ENCODE measurements at regions not wholly inside any gene's neighbourhood (a gene's known extent, or its start where the extent isn't known, plus 50 kb on each side); places are given as distances from the start of the nearest gene placed in this dataset.
"Not testable (repeated sequence)": the region's sequence is repeated elsewhere in the genome, so short reads cannot be mapped to it uniquely, and the experiment has no call there.

- DNase-seq: not testable (repeated sequence)
These were observed 1552.4 kb upstream of the B3GALT2 start for GRCh38 chr1:194738843-194739242.

- DNase-seq: no peak
These were observed 1548.6 kb upstream of the B3GALT2 start for GRCh38 chr1:194734970-194735369.

- no peak for DNase-seq
These were observed 1544.6 kb upstream of the B3GALT2 start for GRCh38 chr1:194731025-194731424.

- no peak for DNase-seq
These were observed 1543.9 kb upstream of the B3GALT2 start for GRCh38 chr1:194730304-194730703.

- DNase-seq: no peak
These were observed 1536.7 kb upstream of the B3GALT2 start for GRCh38 chr1:194723067-194723466.

GRCh38 chr1:194717941-194718340 is 1531.5 kb upstream of the B3GALT2 start:
- DNase-seq: no peak

GRCh38 chr1:194717334-194717733 is 1530.9 kb upstream of the B3GALT2 start:
- no peak for DNase-seq

GRCh38 chr1:194710671-194711070 is 1524.3 kb upstream of the B3GALT2 start:
- no peak for DNase-seq

- no peak for DNase-seq
These were observed 1523.0 kb upstream of the B3GALT2 start for GRCh38 chr1:194709439-194709838.

- no peak for DNase-seq
These were observed 1520.7 kb upstream of the B3GALT2 start for GRCh38 chr1:194707074-194707473.

GRCh38 chr1:194705123-194705854 is 1518.9 kb upstream of the B3GALT2 start:
- DNase-seq: no peak

- no peak for DNase-seq
These were observed 1512.5 kb upstream of the B3GALT2 start for GRCh38 chr1:194698908-194699318.

- DNase-seq: no peak
These were observed 1506.8 kb upstream of the B3GALT2 start for GRCh38 chr1:194693244-194693643.

- DNase-seq: no peak
These were observed 1498.2 kb upstream of the B3GALT2 start for GRCh38 chr1:194684636-194685035.

- DNase-seq: no peak
These were observed 1471.7 kb upstream of the B3GALT2 start for GRCh38 chr1:194658090-194658439.

- no peak for DNase-seq
These were observed 1468.5 kb upstream of the B3GALT2 start for GRCh38 chr1:194654956-194655355.

- no peak for DNase-seq
These were observed 1467.0 kb upstream of the B3GALT2 start for GRCh38 chr1:194653385-194653784.

GRCh38 chr1:194647118-194647517 is 1460.7 kb upstream of the B3GALT2 start:
- no peak for DNase-seq

- DNase-seq: no peak
These were observed 1458.1 kb upstream of the B3GALT2 start for GRCh38 chr1:194644528-194644927.

- no peak for DNase-seq
These were observed 1453.9 kb upstream of the B3GALT2 start for GRCh38 chr1:194640322-194640721.

- no peak for DNase-seq
These were observed 1442.6 kb upstream of the B3GALT2 start for GRCh38 chr1:194629011-194629410.

- DNase-seq: no peak
These were observed 1438.4 kb upstream of the B3GALT2 start for GRCh38 chr1:194624833-194625232.

GRCh38 chr1:194618101-194618500 is 1431.7 kb upstream of the B3GALT2 start:
- no peak for DNase-seq

- DNase-seq: not testable (repeated sequence)
These were observed 1430.9 kb upstream of the B3GALT2 start for GRCh38 chr1:194617272-194617671.

GRCh38 chr1:194616835-194617234 is 1430.4 kb upstream of the B3GALT2 start:
- no peak for DNase-seq

Measured in CD4-positive, alpha-beta T cell treated with Interleukin-15 for 1 hour (primary cell).